Right lobe of liver (tissue), 6 donors: ENCODE measurements at regions not wholly inside any gene's neighbourhood (a gene's known extent, or its start where the extent isn't known, plus 50 kb on each side); places are given as distances from the start of the nearest gene placed in this dataset.

Experiments used
- ATAC-seq, 4 donors: fragments of 200-7000 bp; cut with Tn5 transposase; one replicate each; pipeline ENCODE4 v1.9.1; 2020; ENCODE audit warnings: mild to moderate bottlenecking in 4 of 4, moderate library complexity in 4 of 4
- DNase-seq, 3 donors: peaks; one replicate each; pipeline ENCODE4 v3.0.0-alpha.2; 2020
- H3K27ac ChIP-seq, 3 donors: fragments of 200-600 bp; one replicate each; pipeline ENCODE4 v1.8.0; 2022
- H3K27me3 ChIP-seq, 2 donors: fragments of 200-600 bp; one replicate each; pipeline ENCODE4 v1.8.0; 2022
- H3K36me3 ChIP-seq, 4 donors: fragments of 200-600 bp; sonication (generic) in 1 of 4; one replicate each; pipeline versions ENCODE4 v1.5.1 to v1.8.0; 2017 to 2022; ENCODE audit warnings: control low read depth in 1 of 4
- H3K4me1 ChIP-seq, 4 donors: fragments of 200-600 bp; sonication (generic) in 1 of 4; one replicate each; pipeline versions ENCODE4 v1.5.1 to v1.8.0; 2017 to 2022; ENCODE audit warnings: control low read depth in 1 of 4
- H3K4me3 ChIP-seq, 3 donors: fragments of 200-600 bp; one replicate each; pipeline ENCODE4 v1.8.0; 2022
- H3K9me3 ChIP-seq, 4 donors: fragments of 200-600 bp; sonication (generic) in 1 of 4; one replicate each; pipeline versions ENCODE4 v1.5.1 to v1.8.0; 2017 to 2022; ENCODE audit warnings: control low read depth in 1 of 4
- CTCF ChIP-seq, 4 donors: fragments of 200-600 bp in 3 of 4; fragments of 450-650 bp in 1 of 4; IDR thresholded peaks; one replicate each; pipeline versions ENCODE4 v1.5.1 to v1.8.0; 2016 to 2022; ENCODE audit warnings: antibody characterized with exemption in 4 of 4, mild to moderate bottlenecking in 2 of 4
- POLR2A ChIP-seq: fragments of 450-650 bp; IDR thresholded peaks from one replicate; pipeline ENCODE4 v1.6.1; 2017; ENCODE audit warnings: antibody characterized with exemption, mild to moderate bottlenecking
- WGBS: methylation state at CpG from one replicate; pipeline ENCODE4 v1.1.6; 2018; ENCODE audit warnings: low coverage, low lambda C conversion rate; ENCODE audit not compliant: insufficient coverage; ENCODE audit errors: missing lambda C conversion rate; 5-methylcytosine and 5-hydroxymethylcytosine counted together
- intact Hi-C, 2 donors: fragments of 100-400 bp; cut with DNase I; formaldehyde crosslinking; loops; one replicate each; pipeline versions ENCODE4 v1.11.2 to v1.14.1; 2022
- donor health status: DM: no; HTN: yes; CAD: no.
- donor health status: DM: no; HTN: no; CAD: no.
- donor health status: DM: no; HTN: no; CAD: no.
- donor health status: DM: no; HTN: yes; CAD: no.
- donor health status: DM: no; HTN: yes; CAD: no.

- no peaks in the 10 kb centered on the region for H3K9me3 ChIP-seq
- TF ChIP-seq CTCF (IDR thresholded peaks at IDR 0.05) (no peak), POLR2A (no peak)
- H3K4me1 ChIP-seq: peaks cover 0 to 11% (median 0%) of the 10 kb centered on the region in 4 donors
- no peak overlapping the region for H3K27ac ChIP-seq
- no CpG with 5 or more reads among the region's 14 CpGs for WGBS
- DNase-seq: no peak
- no peak overlapping the region for H3K4me3 ChIP-seq
- no peaks in the 10 kb centered on the region for H3K27me3 ChIP-seq
- intact Hi-C loops: loop anchor here in 1 of 2 donors (10.0 kb wide), 1 partner anchor 194 kb away; no protein-coding TSS in a partner anchor
- no peak for ATAC-seq
- H3K36me3 ChIP-seq: no peaks in the 10 kb centered on the region
Measured at GRCh38 chr14:100638211-100638855, 51.1 kb upstream of the BEGAIN start.

GRCh38 chr14:100639280-100639679 is 52.1 kb upstream of the BEGAIN start:
- TF ChIP-seq CTCF (IDR thresholded peaks at IDR 0.05) (no peak), POLR2A (no peak)

DNA sequence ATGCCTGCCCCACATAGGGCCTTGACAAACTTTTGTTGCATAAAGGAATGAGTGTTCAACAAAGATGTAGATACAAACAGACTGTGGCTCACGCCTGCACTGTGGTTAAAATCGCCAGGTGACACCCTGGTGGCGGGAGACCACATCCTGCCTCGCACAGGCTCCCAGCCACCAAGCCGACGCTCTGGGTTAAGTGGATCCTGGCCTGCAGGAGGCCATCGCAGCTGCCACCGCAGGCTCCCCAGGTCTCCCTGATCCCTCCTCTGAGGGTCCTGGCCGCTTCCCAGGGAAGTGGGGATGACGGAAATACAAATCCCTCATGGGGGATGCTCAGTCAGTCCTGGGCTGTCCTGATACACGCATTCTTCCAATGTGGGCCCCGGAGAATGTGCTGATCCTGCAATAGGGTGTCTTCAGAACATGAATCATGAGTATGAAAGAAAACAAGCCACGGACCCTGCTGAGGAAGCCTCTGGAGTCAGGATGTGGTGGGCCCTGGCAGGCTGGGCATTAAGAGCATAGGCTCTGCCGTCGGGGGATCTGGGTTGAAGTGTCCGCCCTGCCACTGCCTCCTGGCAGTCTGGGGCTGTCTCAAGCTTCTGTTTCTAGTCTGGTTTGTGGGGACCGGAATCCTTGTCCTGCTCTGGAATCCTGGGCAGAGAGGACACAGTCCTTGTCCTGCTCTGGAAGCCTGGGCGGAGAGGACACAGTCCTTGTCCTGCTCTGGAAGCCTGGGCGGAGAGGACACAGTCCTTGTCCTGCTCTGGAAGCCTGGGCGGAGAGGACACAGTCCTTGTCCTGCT is 53.5 kb upstream of the BEGAIN start:
- H3K4me3 ChIP-seq: no peak overlapping the region
- WGBS: 78% methylated on average over 10 of the region's 20 CpGs
- no peaks in the 10 kb centered on the region for H3K9me3 ChIP-seq
- H3K27me3 ChIP-seq: no peaks in the 10 kb centered on the region
- H3K36me3 ChIP-seq: no peaks in the 10 kb centered on the region
- ATAC-seq: peak in 2 of 4 donors; percentile 33 to 34
- intact Hi-C loops: loop anchor here in 1 of 2 donors (5.0 kb wide), 1 partner anchor 113 kb away; no protein-coding TSS in a partner anchor
- H3K4me1 ChIP-seq: peaks cover 0 to 22% (median 6%) of the 10 kb centered on the region in 4 donors
- no peak for TF ChIP-seq POLR2A
- no peak for TF ChIP-seq CTCF (IDR thresholded peaks at IDR 0.05)
- H3K27ac ChIP-seq: peak overlapping the region in 1 of 3 donors; percentile 37
- DNase-seq: no peak

More at GRCh38 chr14:100639280-100639679, 52.1 kb upstream of the BEGAIN start:
- Histone ChIP-seq H3K4me1 (peaks cover 0 to 11% (median 0%) of the 10 kb centered on the region in 4 donors), H3K9me3 (no peaks in the 10 kb centered on the region), H3K4me3 (no peak overlapping the region), H3K27ac (no peak overlapping the region), H3K27me3 (no peaks in the 10 kb centered on the region), H3K36me3 (no peaks in the 10 kb centered on the region)
- WGBS: 90% methylated on average over 4 of the region's 6 CpGs
- DNase-seq (no peak), ATAC-seq (no peak)
- intact Hi-C loops: loop anchor here in 1 of 2 donors (10.0 kb wide), 1 partner anchor 194 kb away; no protein-coding TSS in a partner anchor

DNA sequence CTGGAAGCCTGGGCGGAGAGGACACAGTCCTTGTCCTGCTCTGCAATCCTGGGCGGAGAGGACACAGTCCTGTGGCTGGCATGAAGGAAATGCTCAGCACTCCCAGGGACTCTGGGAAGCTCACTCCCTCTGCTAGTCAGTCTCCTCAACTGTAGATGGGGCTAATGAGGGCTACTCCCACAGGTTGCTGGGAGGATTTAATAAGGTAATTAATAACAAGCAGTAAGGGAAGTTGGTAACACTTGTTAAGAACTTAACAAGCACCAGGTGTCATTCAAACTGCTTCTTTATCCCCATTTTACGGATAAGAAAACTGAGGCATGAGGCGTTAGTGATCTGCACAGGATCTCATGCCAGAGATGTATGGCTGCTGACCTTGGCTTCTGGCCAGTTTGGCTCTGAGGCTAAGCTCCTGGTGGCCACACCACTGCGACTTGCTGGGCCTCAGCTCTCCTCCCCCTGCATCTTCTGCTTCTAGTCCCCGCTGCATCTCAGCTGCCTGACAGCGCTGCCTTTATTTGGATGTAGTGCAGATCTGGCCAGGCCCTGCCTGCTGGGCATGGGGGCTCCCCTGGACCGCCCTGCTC is 54.1 kb upstream of the BEGAIN start:
- Histone ChIP-seq H3K27ac (peak overlapping the region in 2 of 3 donors; percentile 31 to 66), H3K4me3 (no peak overlapping the region), H3K36me3 (no peaks in the 10 kb centered on the region), H3K9me3 (no peaks in the 10 kb centered on the region), H3K27me3 (no peaks in the 10 kb centered on the region), H3K4me1 (peaks cover 0 to 22% (median 6%) of the 10 kb centered on the region in 4 donors)
- no CpG with 5 or more reads among the region's 8 CpGs for WGBS
- DNase-seq (peak in 2 of 3 donors; percentile 76 to 78), ATAC-seq (peak; percentile 46 to 79 (median 61))
- intact Hi-C loops: loop anchor here in 1 of 2 donors (5.0 kb wide), 1 partner anchor 114 kb away; no protein-coding TSS in a partner anchor
- TF ChIP-seq POLR2A: no peak
- TF ChIP-seq CTCF (IDR thresholded peaks at IDR 0.05): peak in 3 of 4 donors; percentile 6 to 18 (median 8)
